GM12801 (cell line): ENCODE measurements at regions not wholly inside any gene's neighbourhood (a gene's known extent, or its start where the extent isn't known, plus 50 kb on each side); places are given as distances from the start of the nearest gene placed in this dataset.

Source experiments
- CTCF ChIP-seq: IDR thresholded peaks from one replicate; pipeline ENCODE4 v1.5.1; 2011; ENCODE audit warnings: control low read depth; ENCODE audit not compliant: insufficient read length; ENCODE audit errors: extremely low read depth

- TF ChIP-seq CTCF: no peak
These were observed 50.5 kb upstream of the AMZ2 start for GRCh38 chr17:68197091-68197996.

- no peak for TF ChIP-seq CTCF
These were observed 49.6 kb upstream of the AMZ2 start for GRCh38 chr17:68197997-68198930.
